ENCODE measurements at regions not wholly inside any gene's neighbourhood (a gene's known extent, or its start where the extent isn't known, plus 50 kb on each side); places are given as distances from the start of the nearest gene placed in this dataset.

- DNase-seq (ENCODE audit: low read depth in 2 of 2), result no peak
Observed at GRCh38 chr1:209454340-209454994, 129.0 kb upstream of the CAMK1G start.

GRCh38 chr1:209455145-209455544 lies 128.4 kb upstream of the CAMK1G start:
- no peak for DNase-seq (ENCODE audit: low read depth in 2 of 2)

GRCh38 chr1:209455661-209456358 lies 127.7 kb upstream of the CAMK1G start:
- DNase-seq (ENCODE audit: low read depth in 2 of 2), result no peak

- DNase-seq (ENCODE audit: low read depth in 2 of 2), result no peak
Observed at GRCh38 chr1:209456878-209457277, 126.6 kb upstream of the CAMK1G start.

- DNase-seq (ENCODE audit: low read depth in 2 of 2), result no peak
Observed at GRCh38 chr1:209457401-209458125, 126.0 kb upstream of the CAMK1G start.

- DNase-seq (ENCODE audit: low read depth in 2 of 2), result no peak
Observed at GRCh38 chr1:209458921-209459320, 124.6 kb upstream of the CAMK1G start.

GRCh38 chr1:209461168-209461567 lies 122.3 kb upstream of the CAMK1G start:
- no peak for DNase-seq (ENCODE audit: low read depth in 2 of 2)

GRCh38 chr1:209462433-209462832 lies 121.1 kb upstream of the CAMK1G start:
- no peak for DNase-seq (ENCODE audit: low read depth in 2 of 2)

- no peak for DNase-seq (ENCODE audit: low read depth in 2 of 2)
Observed at GRCh38 chr1:209463441-209463840, 120.1 kb upstream of the CAMK1G start.

- DNase-seq (ENCODE audit: low read depth in 2 of 2), result no peak
Observed at GRCh38 chr1:209473025-209473424, 110.5 kb upstream of the CAMK1G start.

GRCh38 chr1:209480345-209480744 lies 103.2 kb upstream of the CAMK1G start:
- no peak for DNase-seq (ENCODE audit: low read depth in 2 of 2)

GRCh38 chr1:209483691-209484090 lies 99.8 kb upstream of the CAMK1G start:
- no peak for DNase-seq (ENCODE audit: low read depth in 2 of 2)

- no peak for DNase-seq (ENCODE audit: low read depth in 2 of 2)
Observed at GRCh38 chr1:209484429-209484828, 99.1 kb upstream of the CAMK1G start.

- no peak for DNase-seq (ENCODE audit: low read depth in 2 of 2)
Observed at GRCh38 chr1:209485167-209485566, 98.3 kb upstream of the CAMK1G start.

- no peak for DNase-seq (ENCODE audit: low read depth in 2 of 2)
Observed at GRCh38 chr1:209485751-209486150, 97.8 kb upstream of the CAMK1G start.

GRCh38 chr1:209486861-209487593 lies 96.5 kb upstream of the CAMK1G start:
- DNase-seq (ENCODE audit: low read depth in 2 of 2), result no peak

- DNase-seq (ENCODE audit: low read depth in 2 of 2), result no peak
Observed at GRCh38 chr1:209490013-209490412, 93.5 kb upstream of the CAMK1G start.

- DNase-seq (ENCODE audit: low read depth in 2 of 2), result no peak
Observed at GRCh38 chr1:209491031-209491430, 92.5 kb upstream of the CAMK1G start.

GRCh38 chr1:209491496-209491895 lies 92.0 kb upstream of the CAMK1G start:
- DNase-seq (ENCODE audit: low read depth in 2 of 2), result no peak

GRCh38 chr1:209491897-209492296 lies 91.6 kb upstream of the CAMK1G start:
- no peak for DNase-seq (ENCODE audit: low read depth in 2 of 2)

GRCh38 chr1:209493559-209493958 lies 90.0 kb upstream of the CAMK1G start:
- no peak for DNase-seq (ENCODE audit: low read depth in 2 of 2)

GRCh38 chr1:209497729-209498128 lies 85.8 kb upstream of the CAMK1G start:
- no peak for DNase-seq (ENCODE audit: low read depth in 2 of 2)
